ENCODE measurements at regions not wholly inside any gene's neighbourhood (a gene's known extent, or its start where the extent isn't known, plus 50 kb on each side); places are given as distances from the start of the nearest gene placed in this dataset.

GRCh38 chr5:12885018-12885417 lies 980.8 kb upstream of the CTNND2 start:
- Mint-ChIP-seq H3K4me1 (peaks cover 17% of the 10 kb centered on the region), H3K27ac (no peak overlapping the region), H3K27me3 (ENCODE audit: insufficient read depth) (no peaks in the 10 kb centered on the region), H3K4me3 (no peak overlapping the region), H3K36me3 (ENCODE audit: low read depth) (no peaks in the 10 kb centered on the region), H3K9me3 (no peaks in the 10 kb centered on the region)
- TF ChIP-seq, protein P1, sequence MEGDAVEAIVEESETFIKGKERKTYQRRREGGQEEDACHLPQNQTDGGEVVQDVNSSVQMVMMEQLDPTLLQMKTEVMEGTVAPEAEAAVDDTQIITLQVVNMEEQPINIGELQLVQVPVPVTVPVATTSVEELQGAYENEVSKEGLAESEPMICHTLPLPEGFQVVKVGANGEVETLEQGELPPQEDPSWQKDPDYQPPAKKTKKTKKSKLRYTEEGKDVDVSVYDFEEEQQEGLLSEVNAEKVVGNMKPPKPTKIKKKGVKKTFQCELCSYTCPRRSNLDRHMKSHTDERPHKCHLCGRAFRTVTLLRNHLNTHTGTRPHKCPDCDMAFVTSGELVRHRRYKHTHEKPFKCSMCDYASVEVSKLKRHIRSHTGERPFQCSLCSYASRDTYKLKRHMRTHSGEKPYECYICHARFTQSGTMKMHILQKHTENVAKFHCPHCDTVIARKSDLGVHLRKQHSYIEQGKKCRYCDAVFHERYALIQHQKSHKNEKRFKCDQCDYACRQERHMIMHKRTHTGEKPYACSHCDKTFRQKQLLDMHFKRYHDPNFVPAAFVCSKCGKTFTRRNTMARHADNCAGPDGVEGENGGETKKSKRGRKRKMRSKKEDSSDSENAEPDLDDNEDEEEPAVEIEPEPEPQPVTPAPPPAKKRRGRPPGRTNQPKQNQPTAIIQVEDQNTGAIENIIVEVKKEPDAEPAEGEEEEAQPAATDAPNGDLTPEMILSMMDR (conservative IDR thresholded peaks at IDR 0.05): no peak
- Histone ChIP-seq H3K9me3 (ENCODE audit: control insufficient read depth, low read length) (no peaks in the 10 kb centered on the region), H3K36me3 (ENCODE audit: control insufficient read depth, insufficient read depth, low read length) (no peaks in the 10 kb centered on the region), H3K27ac (ENCODE audit: low read depth, low read length) (no peak overlapping the region), H3K9ac (ENCODE audit: extremely low read depth, low read length, poor library complexity, severe bottlenecking) (no peak overlapping the region), H3K27me3 (ENCODE audit: control insufficient read depth, insufficient read depth, low read length, poor library complexity, severe bottlenecking) (no peaks in the 10 kb centered on the region), H3K4me1 (ENCODE audit: control insufficient read depth, insufficient read depth, low read length) (no peaks in the 10 kb centered on the region), H3K4me3 (ENCODE audit: low read length) (no peak overlapping the region)
- 94 to 100% methylated on average over 1 to 2 of the region's 2 CpGs for WGBS, 2 experiments (ENCODE audit: insufficient coverage in 1 of 2, insufficient read length in 1 of 2)
- no peak for DNase-seq

DNA sequence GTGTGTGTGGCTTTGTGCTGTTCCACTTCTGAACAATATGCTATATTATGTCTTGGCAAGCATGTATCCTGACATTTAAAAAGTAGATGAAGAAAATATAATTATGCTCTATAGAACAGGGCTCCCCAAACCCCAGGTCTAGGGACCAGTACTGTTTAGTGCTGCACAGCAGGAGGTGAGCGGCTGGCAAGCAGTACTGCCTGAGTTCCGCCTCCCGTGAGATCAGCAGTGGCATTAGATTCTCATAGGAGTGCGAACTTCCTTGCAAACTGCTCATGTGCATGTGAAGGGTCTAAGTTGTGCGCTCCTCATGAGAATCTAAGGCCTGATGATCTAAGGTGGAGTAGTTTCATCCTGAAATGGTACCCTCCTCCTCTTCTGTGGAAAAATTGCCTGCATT lies 979.1 kb upstream of the CTNND2 start:
- H3K9ac ChIP-seq (ENCODE audit: extremely low read depth, low read length, poor library complexity, severe bottlenecking): no peak overlapping the region
- DNase-seq: peak; percentile 63
- H3K27ac ChIP-seq (ENCODE audit: low read depth, low read length): no peak overlapping the region
- TF ChIP-seq, protein P1 (conservative IDR thresholded peaks at IDR 0.05): no peak
- Mint-ChIP-seq H3K9me3 (no peaks in the 10 kb centered on the region), H3K4me1 (peaks cover 17% of the 10 kb centered on the region), H3K36me3 (ENCODE audit: low read depth) (no peaks in the 10 kb centered on the region), H3K4me3 (no peak overlapping the region), H3K27me3 (ENCODE audit: insufficient read depth) (no peaks in the 10 kb centered on the region), H3K27ac (no peak overlapping the region)
- H3K4me3 ChIP-seq (ENCODE audit: low read length): no peak overlapping the region
- 93 to 97% methylated on average over 4 to 5 of the region's 5 CpGs for WGBS, 2 experiments (ENCODE audit: insufficient coverage in 1 of 2, insufficient read length in 1 of 2)
- H3K36me3 ChIP-seq (ENCODE audit: control insufficient read depth, insufficient read depth, low read length): no peaks in the 10 kb centered on the region
- no peaks in the 10 kb centered on the region for H3K27me3 ChIP-seq (ENCODE audit: control insufficient read depth, insufficient read depth, low read length, poor library complexity, severe bottlenecking)
- no peaks in the 10 kb centered on the region for H3K9me3 ChIP-seq (ENCODE audit: control insufficient read depth, low read length)
- H3K4me1 ChIP-seq (ENCODE audit: control insufficient read depth, insufficient read depth, low read length): no peaks in the 10 kb centered on the region

DNA sequence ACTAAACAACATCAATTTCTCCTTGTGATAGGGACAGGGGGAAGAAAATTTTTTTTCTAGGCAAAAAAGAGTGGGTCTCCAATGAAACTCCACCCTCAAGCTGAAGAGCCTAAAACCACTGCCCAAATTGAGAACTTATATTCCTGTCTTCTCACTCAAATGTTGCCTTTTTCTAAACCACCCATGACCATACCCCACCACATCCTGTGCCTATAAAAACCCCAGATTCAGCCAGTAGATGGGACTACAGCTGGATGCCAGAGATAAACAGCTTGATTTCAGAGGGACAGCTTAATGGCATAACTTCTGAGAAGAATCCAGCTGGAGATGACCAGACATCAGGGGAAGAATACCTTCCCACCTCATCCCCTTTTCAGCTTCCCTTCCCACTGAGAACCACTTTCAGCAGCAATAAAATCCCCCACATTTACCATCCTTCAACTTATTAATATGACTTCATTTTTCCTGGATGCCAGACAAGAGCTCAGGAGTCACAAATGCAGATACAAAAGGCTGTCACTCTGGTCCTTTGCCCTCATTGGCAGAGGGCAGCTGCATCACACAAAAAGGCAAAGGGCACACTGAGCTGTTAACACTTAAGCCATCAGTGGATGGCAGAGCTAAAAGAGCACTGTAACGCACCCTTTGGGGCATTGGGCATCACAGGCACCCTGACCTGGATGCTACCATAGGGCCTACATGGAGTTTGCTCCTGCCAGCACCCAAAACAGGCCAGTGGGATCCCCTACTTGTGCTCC lies 972.5 kb upstream of the CTNND2 start:
- H3K9me3 Mint-ChIP-seq: peaks cover 33% of the 10 kb centered on the region
- DNase-seq: no peak
- peaks cover 2% of the 10 kb centered on the region for H3K27me3 Mint-ChIP-seq (ENCODE audit: insufficient read depth)
- TF ChIP-seq, protein P1 (conservative IDR thresholded peaks at IDR 0.05): no peak
- no peak overlapping the region for H3K4me3 Mint-ChIP-seq
- H3K4me1 ChIP-seq (ENCODE audit: control insufficient read depth, insufficient read depth, low read length): no peaks in the 10 kb centered on the region
- H3K9ac ChIP-seq (ENCODE audit: extremely low read depth, low read length, poor library complexity, severe bottlenecking): no peak overlapping the region
- H3K36me3 Mint-ChIP-seq (ENCODE audit: low read depth): peaks cover 7% of the 10 kb centered on the region
- H3K4me1 Mint-ChIP-seq: no peaks in the 10 kb centered on the region
- H3K27ac ChIP-seq (ENCODE audit: low read depth, low read length): no peak overlapping the region
- no peak overlapping the region for H3K27ac Mint-ChIP-seq
- no peaks in the 10 kb centered on the region for H3K36me3 ChIP-seq (ENCODE audit: control insufficient read depth, insufficient read depth, low read length)
- peaks cover 34% of the 10 kb centered on the region for H3K9me3 ChIP-seq (ENCODE audit: control insufficient read depth, low read length)
- no peak overlapping the region for H3K4me3 ChIP-seq (ENCODE audit: low read length)
- 92% methylated on average over 1 of the region's 1 CpG; no CpG with 5 or more reads in 1 of the 2 experiments for WGBS, 2 experiments (ENCODE audit: insufficient coverage in 1 of 2, insufficient read length in 1 of 2)
- H3K27me3 ChIP-seq (ENCODE audit: control insufficient read depth, insufficient read depth, low read length, poor library complexity, severe bottlenecking): no peaks in the 10 kb centered on the region
